ENCODE measurements at regions not wholly inside any gene's neighbourhood (a gene's known extent, or its start where the extent isn't known, plus 50 kb on each side); places are given as distances from the start of the nearest gene placed in this dataset.

- no peak for DNase-seq
These were observed 50.2 kb upstream of the MME start for GRCh38 chr3:155029941-155030340.

- DNase-seq = no peak
These were observed 53.0 kb upstream of the MME start for GRCh38 chr3:155026999-155027591.

- DNase-seq = no peak
These were observed 56.0 kb upstream of the MME start for GRCh38 chr3:155024006-155024638.

- DNase-seq = no peak
These were observed 57.2 kb upstream of the MME start for GRCh38 chr3:155022896-155023295.

GRCh38 chr3:155019575-155019974 lies 60.5 kb upstream of the MME start:
- DNase-seq = no peak

- no peak for DNase-seq
These were observed 61.3 kb upstream of the MME start for GRCh38 chr3:155018621-155019330.

GRCh38 chr3:155015776-155016436 lies 64.2 kb upstream of the MME start:
- no peak for DNase-seq

GRCh38 chr3:155014953-155015352 lies 65.2 kb upstream of the MME start:
- DNase-seq = no peak

- DNase-seq = no peak
These were observed 66.7 kb upstream of the MME start for GRCh38 chr3:155013427-155013826.

GRCh38 chr3:155012584-155012983 lies 67.5 kb upstream of the MME start:
- DNase-seq = no peak

GRCh38 chr3:155010416-155010815 lies 69.7 kb upstream of the MME start:
- DNase-seq = no peak

GRCh38 chr3:155009217-155009616 lies 70.9 kb upstream of the MME start:
- no peak for DNase-seq

GRCh38 chr3:155007729-155008128 lies 72.4 kb upstream of the MME start:
- DNase-seq = no peak

- no peak for DNase-seq
These were observed 78.7 kb upstream of the MME start for GRCh38 chr3:155001289-155002010.

GRCh38 chr3:154992655-154993054 lies 87.5 kb upstream of the MME start:
- no peak for DNase-seq

- DNase-seq = no peak
These were observed 89.6 kb upstream of the MME start for GRCh38 chr3:154990543-154990942.

GRCh38 chr3:154987846-154988245 lies 92.3 kb upstream of the MME start:
- DNase-seq = no peak

- no peak for DNase-seq
These were observed 98.5 kb upstream of the MME start for GRCh38 chr3:154981664-154982063.

- no peak for DNase-seq
These were observed 98.9 kb upstream of the MME start for GRCh38 chr3:154981201-154981600.

- DNase-seq = no peak
These were observed 100.8 kb upstream of the MME start for GRCh38 chr3:154979331-154979730.

- no peak for DNase-seq
These were observed 102.5 kb upstream of the MME start for GRCh38 chr3:154977666-154978065.

GRCh38 chr3:154976072-154976983 lies 103.8 kb upstream of the MME start:
- DNase-seq = no peak

All from activated CD4-positive, alpha-beta T cell treated with anti-CD3 and anti-CD28 coated beads, Interleukin-2, amount 50 U/mL, for 16 hours (primary cell).